Spleen (tissue), 7 donors: ENCODE measurements at regions not wholly inside any gene's neighbourhood (a gene's known extent, or its start where the extent isn't known, plus 50 kb on each side); places are given as distances from the start of the nearest gene placed in this dataset.

Experiments used
- POLR2A ChIP-seq, 3 donors: fragments of 450-650 bp; IDR thresholded peaks; one replicate each; pipeline ENCODE4 v1.5.1; 2017; ENCODE audit warnings: antibody characterized with exemption in 3 of 3, mild to moderate bottlenecking in 1 of 3
- POLR2AphosphoS5 ChIP-seq, 3 donors: sonication (generic); formaldehyde crosslinking; IDR thresholded peaks; one replicate each; pipeline ENCODE4 v1.5.1; 2017; ENCODE audit warnings: antibody characterized with exemption in 3 of 3
- TF ChIP-seq, protein P1 (sequence below), 11 experiments: fragments of 200-600 bp in 7 of 11; fragments of 450-650 bp in 4 of 11; sonication (generic) in 4 of 11; IDR thresholded peaks in 8 of 11; conservative IDR thresholded peaks in 3 of 11; 1 replicate in 7 of 11; 2 replicates in 4 of 11; pipeline versions ENCODE4 v1.4.0 to v1.8.0; 2016 to 2021; ENCODE audit warnings: antibody characterized with exemption in 11 of 11, inconsistent platforms in 4 of 11, mild to moderate bottlenecking in 1 of 11
- donor health status: DM: no; HTN: no; CAD: no; lungs with moderate emphysema.
- donor health status: DM: no; HTN: no; CAD: no.
- donor health status: DM: no; HTN: no; CAD: no.

DNA sequence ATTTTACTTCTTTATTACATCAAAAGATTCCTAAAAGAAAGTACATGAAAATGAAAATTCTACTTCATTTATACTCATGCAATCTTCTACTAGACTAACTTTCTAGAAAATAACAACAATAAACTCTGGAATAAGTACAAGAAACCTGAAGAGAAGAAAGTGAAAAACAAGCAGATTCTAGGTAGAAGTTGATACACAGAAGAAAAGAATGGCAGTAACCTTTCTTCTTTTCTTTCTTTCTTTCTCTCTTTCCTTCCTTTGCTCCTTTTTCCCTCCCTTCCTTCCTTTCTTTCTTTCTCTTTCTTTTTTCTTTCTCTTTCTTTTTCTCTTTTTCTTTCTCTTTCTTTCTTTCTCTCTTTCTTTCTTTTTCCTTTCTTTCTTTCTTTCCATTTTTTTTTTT lies 541.7 kb upstream of the ANKRD30A start:
- TF ChIP-seq, protein P1, sequence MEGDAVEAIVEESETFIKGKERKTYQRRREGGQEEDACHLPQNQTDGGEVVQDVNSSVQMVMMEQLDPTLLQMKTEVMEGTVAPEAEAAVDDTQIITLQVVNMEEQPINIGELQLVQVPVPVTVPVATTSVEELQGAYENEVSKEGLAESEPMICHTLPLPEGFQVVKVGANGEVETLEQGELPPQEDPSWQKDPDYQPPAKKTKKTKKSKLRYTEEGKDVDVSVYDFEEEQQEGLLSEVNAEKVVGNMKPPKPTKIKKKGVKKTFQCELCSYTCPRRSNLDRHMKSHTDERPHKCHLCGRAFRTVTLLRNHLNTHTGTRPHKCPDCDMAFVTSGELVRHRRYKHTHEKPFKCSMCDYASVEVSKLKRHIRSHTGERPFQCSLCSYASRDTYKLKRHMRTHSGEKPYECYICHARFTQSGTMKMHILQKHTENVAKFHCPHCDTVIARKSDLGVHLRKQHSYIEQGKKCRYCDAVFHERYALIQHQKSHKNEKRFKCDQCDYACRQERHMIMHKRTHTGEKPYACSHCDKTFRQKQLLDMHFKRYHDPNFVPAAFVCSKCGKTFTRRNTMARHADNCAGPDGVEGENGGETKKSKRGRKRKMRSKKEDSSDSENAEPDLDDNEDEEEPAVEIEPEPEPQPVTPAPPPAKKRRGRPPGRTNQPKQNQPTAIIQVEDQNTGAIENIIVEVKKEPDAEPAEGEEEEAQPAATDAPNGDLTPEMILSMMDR (IDR thresholded peaks at IDR 0.05 in 8 of 11, conservative IDR thresholded peaks at IDR 0.05 in 3 of 11): no peak
- no peak for TF ChIP-seq POLR2A (IDR thresholded peaks at IDR 0.05)
- no peak for TF ChIP-seq POLR2AphosphoS5 (IDR thresholded peaks at IDR 0.05)
